Fibroblast of the conjunctiva (primary cell): ENCODE measurements at regions not wholly inside any gene's neighbourhood (a gene's known extent, or its start where the extent isn't known, plus 50 kb on each side); places are given as distances from the start of the nearest gene placed in this dataset.
"Not testable (repeated sequence)": the region's sequence is repeated elsewhere in the genome, so short reads cannot be mapped to it uniquely, and the experiment has no call there.

Experiments
- DNase-seq: peaks from one replicate; pipeline ENCODE4 v3.0.0-alpha.2; 2010; ENCODE audit warnings: low read depth

DNA sequence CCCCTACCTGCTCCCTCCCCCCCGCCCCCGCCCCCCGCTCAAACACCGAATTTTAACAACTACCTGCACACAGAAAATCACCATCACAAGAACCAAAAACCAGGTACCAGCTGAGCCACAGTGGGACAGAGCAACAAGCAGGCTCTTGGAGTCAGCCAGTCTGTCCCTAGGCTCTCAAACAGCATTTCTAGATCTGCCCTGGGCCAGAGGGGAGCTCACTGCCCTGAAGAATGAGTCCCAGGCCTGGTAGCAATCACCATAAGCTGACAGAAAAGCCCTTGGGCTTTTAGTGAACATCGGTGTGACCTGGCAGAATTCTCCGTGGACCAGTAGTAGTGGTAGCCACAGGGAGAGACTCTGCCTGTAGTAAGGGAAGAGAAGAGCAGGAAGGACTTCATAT is 58.3 kb downstream of the C11orf87 start:
- DNase-seq = no peak

DNA sequence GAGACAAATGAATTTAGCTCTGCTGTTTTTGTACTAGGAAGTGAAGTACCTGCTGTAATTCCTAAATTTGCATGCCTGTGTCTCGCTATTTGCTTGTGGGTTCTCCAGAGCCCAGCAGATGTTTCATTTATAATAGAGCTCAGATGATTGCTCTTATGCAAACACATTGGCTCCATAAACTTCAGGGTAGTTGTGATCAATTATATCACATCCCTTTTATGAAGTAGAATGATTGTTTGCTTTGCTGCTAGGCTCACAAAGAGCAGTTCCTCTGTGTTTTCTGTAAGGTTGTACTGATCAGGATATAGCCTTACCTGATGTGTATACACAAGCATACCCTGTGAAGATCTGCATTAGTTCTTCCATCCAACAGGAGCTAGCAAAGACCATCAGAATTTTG is 64.1 kb downstream of the C11orf87 start:
- DNase-seq = no peak

DNA sequence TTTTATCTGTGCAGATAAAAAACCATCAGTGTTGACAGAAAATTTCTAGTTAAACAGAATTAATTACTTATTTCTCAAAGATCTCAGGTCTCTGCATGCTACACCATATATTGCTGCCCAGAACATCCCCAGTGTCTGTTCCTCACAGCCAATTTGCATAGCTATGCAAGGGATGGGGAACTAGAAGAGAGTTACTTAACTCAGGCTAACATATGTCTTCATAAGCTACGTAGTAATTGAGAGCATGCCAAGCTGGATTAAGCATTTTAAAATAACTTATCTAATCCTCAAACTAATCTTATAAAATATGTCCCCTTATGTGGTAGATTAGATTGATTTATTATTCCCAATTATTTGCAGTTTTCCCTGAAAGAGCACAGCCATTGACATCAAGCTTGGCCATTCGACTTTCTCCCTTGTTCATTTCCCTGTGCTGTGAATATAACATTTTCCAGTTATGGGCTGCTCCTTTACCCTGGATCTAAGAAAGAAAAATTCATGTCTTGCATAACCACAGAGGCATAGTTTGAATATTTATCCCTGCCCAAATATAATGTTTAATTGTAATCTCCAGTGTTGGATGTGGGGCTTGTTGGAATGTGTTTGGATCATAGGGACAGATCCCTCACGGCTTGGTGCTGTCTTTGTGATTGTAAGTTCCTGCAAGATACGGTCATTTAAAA is 69.1 kb downstream of the C11orf87 start:
- no peak for DNase-seq

DNA sequence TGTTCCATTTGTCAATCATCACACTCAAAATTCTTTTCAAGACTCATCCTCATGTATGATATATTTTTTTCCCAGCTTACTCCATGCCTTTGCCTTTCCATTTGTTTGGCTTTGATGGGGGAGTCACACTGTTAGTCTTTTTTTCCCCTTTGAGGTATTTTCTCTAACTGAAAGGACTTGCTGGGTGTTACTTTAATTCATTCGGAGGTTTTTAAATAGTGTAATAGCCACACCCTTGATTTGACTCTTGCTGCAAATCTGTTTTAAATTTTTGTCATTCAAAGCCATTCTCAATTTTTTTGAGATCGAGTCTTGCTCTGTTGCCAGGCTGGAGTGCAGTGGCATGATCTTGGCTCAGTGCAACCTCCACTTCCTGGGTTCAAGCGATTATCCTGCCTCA is 84.1 kb downstream of the C11orf87 start:
- DNase-seq = no peak

DNA sequence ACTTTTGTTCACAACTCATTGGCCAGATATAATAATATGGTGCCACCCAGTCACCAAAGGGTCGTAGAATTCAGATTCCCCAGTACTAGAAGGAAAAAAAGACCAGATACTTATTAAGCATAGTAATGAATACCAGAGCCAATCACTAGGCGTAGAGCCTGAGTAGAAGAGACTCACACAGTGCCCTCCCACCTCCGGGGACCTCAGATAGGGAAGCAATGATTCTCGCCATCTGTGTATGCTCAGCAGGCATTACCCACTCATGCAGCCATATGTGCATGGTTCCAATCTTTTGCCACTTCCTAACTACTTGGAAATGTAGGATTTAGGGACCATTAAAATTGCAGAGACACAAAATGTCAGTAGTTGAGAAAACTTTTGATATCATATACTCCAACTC is 85.3 kb downstream of the C11orf87 start:
- no peak for DNase-seq

DNA sequence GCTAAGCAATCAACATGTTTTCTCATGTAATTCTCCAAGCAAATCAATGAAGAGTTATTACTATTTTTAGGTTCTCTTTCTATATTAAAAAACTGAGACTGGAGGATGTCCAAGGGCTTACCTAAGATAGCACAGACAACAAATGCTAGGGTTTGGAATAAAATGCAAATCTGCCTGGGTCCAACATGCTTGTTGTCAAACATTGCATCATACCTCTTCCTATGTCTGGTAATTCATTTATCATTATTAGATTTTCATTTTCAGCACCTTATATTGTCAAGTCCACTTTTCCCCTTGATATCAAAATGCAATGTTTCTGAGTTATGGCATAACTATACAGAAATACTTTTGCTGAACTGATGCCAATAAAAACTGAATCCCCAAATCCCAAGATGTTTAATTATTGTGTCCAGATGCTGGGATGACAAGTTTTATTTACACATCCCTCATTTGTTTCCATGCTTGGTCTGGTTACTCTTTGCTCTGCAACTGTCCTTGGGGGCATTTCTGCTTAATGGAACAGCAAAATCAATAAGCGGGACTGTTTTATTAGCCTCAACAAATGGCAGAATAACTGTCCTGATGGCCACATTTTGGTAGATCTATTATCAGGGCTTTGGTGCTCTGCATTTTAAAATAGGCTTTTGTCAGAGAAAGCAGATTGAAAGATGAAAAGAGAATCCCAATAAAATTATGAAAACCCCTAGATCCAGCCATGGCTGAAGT is 86.0 kb downstream of the C11orf87 start:
- DNase-seq = no peak

DNA sequence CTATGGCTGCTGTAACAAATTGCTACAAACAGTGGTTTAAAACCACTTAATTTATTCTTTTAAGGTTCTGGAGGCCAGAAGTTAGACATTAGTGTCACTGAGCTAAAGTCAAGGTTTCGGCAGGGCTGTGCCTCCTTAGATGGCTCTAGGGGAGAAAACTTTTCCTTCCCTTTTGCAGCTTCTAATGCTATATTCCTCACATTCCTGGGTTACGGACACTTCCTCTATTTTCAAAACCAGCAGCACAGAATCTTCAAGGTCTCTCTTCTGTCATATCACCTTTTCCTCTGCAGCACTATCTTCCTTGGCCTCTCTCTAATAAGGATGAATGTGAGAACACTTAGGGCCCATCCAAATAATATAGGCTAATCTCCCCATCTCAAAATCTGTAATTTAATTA is 87.0 kb downstream of the C11orf87 start:
- DNase-seq = no peak

DNA sequence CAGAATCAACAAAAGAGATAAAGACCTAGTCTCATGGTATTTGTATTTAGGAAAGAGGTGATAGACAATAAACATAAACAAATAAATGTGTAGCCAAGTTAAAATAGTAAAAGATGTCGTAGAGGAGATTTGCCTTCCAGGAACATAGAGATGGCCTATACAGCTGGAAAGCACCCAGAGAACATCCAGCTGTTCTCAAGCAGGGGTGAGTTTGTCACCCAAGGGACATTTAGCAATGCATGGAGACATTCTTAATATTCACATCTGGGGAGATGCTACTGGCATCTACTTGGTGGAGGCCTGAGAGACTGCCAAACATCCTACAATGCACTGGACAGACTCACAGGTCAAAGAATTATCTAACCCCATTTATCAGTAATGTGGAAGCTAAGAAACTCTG is 88.3 kb downstream of the C11orf87 start:
- no peak for DNase-seq

DNA sequence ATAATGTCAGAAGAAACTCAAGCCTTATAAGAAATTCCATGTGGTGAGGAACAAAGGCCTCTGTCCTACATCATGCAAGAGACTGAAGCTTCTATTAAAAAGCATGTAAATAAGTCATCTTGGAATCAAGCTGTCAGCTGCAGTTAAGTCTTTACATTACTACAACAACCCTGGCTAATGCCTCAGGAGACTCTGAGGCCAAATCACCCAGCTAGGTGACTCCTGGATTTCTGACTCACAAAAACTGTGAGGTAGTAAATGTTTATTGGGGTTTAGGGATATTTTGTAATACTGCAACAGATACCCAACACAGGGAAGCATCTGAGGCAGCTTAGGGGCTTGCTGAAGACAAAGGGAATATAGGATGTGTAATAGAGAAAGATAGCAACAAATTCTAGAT is 89.6 kb downstream of the C11orf87 start:
- DNase-seq = no peak

DNA sequence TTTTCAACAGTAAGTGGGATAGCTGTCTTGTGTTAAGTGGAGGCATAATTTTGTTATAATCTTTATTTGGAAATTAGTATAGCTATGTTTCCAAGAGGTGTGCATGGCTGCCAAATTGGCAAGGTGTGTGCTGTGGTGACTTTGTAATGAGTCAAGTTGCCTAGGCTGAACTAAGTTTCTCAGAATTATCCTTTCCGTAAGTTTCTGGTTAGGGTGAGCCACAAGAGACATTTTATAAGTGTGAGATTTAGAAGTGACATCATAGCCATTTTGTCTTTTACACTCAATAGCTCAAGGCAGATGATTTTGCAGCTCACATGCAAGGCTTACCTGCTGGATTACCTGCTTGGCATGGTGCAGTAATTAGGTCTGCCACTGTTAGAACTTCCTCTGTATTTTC is 90.3 kb downstream of the C11orf87 start:
- DNase-seq = no peak

DNA sequence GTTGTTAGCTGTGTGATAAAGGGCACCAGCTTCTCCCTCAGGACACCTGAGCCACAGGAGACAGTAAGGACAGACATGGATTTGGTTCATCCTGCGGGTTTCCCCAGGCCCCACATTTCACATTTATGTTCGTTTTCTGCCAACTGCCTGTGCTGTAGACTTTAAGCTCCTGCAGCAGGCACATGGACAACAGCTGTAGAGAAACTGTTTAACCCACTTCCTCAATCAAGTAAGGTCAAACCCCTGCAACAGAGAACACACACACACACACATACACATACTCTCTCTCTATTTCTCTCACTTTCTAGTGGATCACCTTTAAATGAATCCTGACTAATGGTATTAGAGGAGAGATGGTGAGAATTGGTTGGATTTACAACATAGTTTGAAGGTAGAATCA is 90.7 kb downstream of the C11orf87 start:
- DNase-seq = no peak

DNA sequence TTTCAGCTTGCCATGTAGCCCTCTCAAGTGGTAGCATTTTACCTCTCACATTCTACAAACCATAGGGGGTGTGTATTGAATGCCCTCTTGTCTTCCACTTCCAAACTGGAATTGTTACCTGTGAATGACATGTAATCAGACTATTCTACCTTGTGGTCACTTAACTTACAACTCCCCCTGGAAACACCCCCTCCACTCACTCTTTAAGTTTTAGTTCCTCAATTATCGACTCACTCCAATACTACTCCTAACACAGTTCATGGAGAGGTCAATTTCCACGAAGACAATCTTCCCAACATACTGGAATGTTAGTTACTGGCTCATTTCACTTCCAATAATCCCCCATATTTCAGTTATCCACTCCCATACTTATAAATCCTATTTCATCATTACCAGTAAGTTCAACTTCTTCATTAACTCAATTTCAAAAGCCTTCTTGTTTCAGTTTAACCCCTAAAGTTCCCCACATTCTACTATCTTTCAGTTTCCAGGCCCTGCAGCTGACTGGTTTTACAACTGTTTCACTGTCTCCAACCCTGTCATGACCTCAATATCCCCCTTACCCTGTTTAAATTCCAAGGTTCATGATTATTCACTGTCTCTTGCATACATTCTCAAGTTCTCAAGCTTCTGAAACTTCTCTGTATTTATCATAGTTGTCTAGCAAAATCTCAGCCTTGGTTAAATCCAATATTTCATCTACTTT is 92.5 kb downstream of the C11orf87 start:
- no peak for DNase-seq

DNA sequence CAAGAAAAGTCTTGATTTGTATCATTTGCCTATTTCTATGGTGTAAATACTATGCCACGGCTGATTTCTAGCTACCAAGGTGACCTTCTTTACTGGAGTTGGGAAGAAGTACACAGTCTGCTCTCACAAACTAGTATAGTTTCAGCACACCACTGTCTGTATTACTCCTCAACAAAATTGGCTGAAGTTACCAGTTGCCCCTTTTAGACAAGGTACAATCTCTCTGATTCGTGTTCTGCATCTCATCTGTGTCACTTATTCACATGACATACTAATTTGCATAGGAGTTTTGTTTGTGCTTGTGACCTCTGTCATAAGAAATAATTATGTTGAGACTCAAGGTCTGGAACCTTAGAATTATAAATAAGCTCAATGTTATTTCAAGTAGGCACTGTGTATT is 97.3 kb downstream of the C11orf87 start:
- DNase-seq = no peak

DNA sequence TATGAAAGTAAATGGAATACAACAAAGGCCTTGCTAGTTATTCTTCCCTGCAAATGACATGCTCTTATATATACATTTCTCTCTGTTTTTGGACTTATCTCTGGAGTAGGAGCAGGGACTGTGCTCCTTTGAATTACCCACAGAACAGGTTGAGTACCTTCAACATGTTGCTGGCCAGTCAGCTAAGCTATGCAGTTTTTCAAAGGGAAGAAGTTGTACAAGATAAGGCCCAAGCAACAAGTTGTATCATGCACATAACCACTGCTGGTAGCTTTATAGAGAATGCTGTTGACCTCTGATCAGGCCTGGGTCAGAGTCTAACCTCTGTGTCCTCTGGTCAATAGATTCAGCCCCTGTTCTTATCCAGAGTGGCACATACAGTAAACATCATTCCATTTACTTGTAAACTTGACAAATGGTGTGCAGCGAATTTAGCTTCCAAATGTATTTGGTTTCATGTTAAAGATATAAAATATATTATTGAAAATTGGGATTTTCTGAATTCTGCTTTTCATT is 99.6 kb downstream of the C11orf87 start:
- DNase-seq = no peak

DNA sequence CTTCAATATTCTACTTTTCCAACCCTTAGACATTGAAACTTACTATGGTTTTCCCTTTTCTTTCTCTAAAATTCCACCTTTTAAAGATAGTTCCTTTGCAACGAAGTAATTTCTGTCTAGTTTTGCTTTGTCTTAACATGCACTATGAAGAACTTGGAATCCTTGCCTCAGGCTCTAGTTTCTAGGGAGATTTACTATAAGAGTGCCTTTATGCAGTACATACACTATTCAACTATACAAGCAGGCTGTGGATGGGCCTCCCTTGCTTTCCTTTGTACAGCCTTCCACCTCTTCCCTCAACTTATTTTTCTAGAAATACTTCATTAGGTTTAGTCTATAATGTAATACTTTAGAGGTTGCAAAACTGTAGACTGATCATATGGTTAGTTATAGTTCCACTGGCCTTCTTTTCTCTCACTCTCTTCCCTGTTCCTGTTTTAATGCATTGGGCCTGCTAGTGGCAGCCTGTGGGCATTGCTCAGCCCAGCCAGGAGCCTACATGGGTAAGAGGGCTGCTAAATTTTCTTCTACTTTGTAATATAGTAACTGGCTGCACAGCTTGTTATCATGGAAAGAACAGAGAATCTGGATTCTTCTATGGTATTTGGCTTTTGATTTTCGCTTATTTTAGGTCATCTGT is 100.2 kb downstream of the C11orf87 start:
- DNase-seq = no peak

DNA sequence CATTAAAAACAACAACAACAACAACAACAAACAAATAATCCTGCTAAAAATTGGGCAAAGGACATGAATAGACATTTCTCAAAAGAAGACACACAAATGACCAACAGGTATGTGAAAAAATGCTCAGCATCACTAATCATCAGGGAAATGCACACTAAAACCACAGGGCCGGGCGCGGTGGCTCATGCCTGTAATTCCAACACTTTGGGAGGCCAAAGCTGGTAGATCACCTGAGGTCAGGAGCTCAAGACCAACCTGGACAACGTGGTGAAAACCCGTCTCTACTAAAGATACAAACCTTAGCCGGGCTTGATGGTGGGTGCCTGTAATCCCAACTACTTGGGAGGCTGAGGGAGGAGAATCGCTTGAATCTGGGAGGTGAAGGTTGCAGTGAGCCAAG is 103.6 kb downstream of the C11orf87 start:
- not testable (repeated sequence) for DNase-seq

DNA sequence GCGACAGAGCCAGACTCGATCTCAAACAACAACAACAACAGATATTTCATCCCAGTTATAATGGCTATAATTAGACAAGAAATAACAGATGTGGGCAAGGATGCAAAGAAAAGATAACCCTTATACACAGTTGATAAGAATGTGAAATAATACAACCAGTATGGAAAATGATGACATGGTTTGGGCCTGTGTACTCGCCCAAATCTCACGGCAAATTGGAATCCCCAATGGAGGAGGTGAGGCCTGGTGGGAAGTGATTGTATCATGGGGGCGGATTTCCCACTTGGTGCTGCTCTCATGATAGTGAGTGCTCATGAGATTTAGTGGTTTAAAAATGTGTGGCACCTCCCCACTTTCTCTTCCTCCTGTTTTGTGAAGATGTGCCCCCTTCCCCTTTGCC is 104.1 kb downstream of the C11orf87 start:
- no peak for DNase-seq

DNA sequence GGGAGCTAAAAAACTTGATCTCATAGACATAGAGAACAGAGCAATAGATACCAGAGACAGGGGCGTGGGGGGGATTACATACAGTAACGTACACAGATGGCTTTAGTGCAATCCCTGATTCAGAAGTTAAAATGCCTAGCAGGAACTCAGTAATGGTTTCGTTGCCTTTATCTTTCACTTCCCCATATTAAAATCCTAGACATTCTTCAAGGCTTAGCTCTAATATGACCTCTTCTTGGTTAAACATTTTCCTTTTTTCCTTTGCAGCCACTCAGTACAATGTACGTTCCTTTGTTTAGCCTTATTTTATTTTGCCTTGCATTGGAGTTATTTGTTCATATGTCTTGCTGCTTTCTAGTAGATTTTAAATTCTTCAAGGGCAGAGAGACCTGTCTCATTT is 104.9 kb downstream of the C11orf87 start:
- no peak for DNase-seq

DNA sequence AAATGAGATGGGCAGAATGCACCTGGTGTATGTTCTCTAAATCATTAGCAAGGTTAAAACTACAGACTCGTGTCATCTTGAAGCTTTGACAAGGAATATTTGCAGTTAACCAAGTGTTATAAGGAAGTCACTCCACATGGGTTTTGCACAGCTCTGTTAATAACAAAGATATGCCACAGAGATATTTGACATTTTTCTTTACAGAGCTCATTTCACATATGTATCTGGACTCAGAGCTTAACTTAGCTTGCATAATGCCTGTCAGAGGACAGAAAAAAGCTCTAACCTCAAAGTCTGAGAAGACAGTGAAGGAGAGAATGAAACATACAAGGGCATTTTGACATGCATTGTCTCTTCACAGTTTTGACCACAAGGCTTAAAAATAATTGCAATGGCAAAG is 105.5 kb downstream of the C11orf87 start:
- DNase-seq = no peak

DNA sequence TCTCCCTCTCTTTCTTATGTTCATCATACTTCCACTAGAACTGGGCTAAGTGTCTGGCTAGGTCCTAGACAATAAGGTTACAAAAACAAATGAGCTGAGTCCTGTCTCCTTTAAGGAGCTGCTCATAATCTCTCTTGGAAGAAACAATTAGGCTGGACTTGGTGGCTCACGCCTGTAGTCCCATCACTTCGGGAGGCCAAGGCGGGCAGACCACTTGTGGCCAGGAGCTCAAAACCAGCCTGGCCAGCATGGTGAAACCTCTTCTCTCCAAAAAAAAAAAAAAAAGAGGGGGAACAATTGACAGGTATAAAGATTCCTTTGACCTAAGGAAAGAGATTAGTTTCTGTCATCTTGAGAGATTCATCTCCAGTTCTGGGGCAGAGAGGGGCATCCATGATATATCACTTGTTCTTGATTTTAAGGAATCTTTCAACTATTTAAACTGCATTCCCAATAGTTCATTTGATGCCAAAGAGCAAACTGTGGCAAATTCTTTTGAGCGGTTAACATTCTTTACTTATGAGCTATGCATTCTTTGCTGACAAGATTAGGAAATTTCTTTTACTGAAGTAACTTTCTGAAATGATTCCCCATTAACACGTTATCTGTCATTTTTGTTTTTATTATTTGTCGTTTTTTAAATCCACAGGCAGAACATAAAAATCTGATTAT is 125.5 kb downstream of the C11orf87 start:
- peak; percentile 18 for DNase-seq

DNA sequence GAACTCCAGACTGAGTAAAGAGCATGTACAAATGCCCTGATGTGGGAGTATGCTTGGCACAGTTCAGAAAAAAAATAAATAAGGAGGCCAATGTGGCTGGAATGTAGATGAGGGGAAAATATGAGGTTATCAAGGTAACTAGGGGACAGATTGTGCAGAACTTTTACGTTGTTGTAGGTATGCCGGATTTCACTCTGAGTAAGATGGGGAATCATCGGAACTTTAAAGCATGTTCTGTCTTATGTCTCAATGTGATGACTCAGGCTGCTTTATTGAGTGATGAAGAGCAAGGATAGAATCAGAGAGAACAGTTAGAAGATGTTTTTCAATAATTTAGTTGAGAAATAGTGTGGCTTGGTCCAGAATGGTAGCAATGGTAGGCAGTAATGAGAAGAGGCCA is 130.4 kb downstream of the C11orf87 start:
- no peak for DNase-seq

DNA sequence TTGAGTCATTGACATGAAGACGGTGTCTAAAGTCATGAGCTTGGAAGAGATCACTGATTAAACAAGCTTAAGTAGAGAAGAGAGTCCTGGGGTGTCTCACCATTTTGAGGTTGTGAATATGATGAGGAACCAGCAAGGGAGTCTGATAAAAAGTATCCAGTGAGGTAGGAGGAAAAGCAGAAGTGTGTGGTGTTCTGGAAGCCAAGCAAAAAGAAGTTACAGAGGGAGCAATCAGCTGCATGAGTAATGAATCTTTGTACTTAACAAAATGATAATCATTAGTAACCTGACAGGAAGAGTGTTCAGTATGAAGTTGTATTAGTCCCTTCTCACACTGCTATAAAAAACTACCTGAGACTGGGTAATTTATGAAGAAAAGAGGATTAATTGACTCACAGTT is 131.3 kb downstream of the C11orf87 start:
- DNase-seq = no peak
